Heart right ventricle (tissue), 16 donors: ENCODE measurements at regions not wholly inside any gene's neighbourhood (a gene's known extent, or its start where the extent isn't known, plus 50 kb on each side); places are given as distances from the start of the nearest gene placed in this dataset.

Experiments used
- ATAC-seq, 8 donors: fragments of 200-7000 bp; cut with Tn5 transposase; one replicate each; pipeline ENCODE4 v1.9.1; 2020; ENCODE audit warnings: mild to moderate bottlenecking in 8 of 8, moderate library complexity in 8 of 8, moderate number of reproducible peaks in 1 of 8
- DNase-seq, 2 donors: peaks; one replicate each; pipeline ENCODE4 v3.0.0-alpha.2; 2020
- H3K27ac ChIP-seq, 10 donors: fragments of 200-600 bp; sonication (generic) in 2 of 10; one replicate each; pipeline versions ENCODE4 v1.5.0 to v1.8.0; 2020 to 2022; ENCODE audit warnings: mild to moderate bottlenecking in 3 of 10
- H3K27me3 ChIP-seq, 7 donors: fragments of 200-600 bp; one replicate each; pipeline ENCODE4 v1.8.0; 2021 to 2022; ENCODE audit warnings: mild to moderate bottlenecking in 2 of 7
- H3K36me3 ChIP-seq, 9 donors: fragments of 200-600 bp; sonication (generic) in 1 of 9; one replicate each; pipeline versions ENCODE4 v1.5.0 to v1.8.0; 2020 to 2022; ENCODE audit warnings: mild to moderate bottlenecking in 2 of 9
- H3K4me1 ChIP-seq, 9 donors: fragments of 200-600 bp; sonication (generic) in 1 of 9; one replicate each; pipeline versions ENCODE4 v1.5.0 to v1.8.0; 2020 to 2022; ENCODE audit warnings: mild to moderate bottlenecking in 4 of 9
- H3K4me3 ChIP-seq, 10 donors: fragments of 200-600 bp; sonication (generic) in 2 of 10; one replicate each; pipeline versions ENCODE4 v1.5.0 to v1.8.0; 2020 to 2022; ENCODE audit warnings: mild to moderate bottlenecking in 7 of 10, moderate library complexity in 2 of 10
- H3K9me3 ChIP-seq, 11 donors: fragments of 200-600 bp in 10 of 11; sonication (generic) in 2 of 11; one replicate each; pipeline versions ENCODE4 v1.5.0 to v1.8.0; 2013 to 2022; ENCODE audit warnings: mild to moderate bottlenecking in 2 of 11, control low read depth in 1 of 11, moderate library complexity in 1 of 11
- CTCF ChIP-seq, 9 donors: fragments of 200-600 bp; sonication (generic) in 2 of 9; IDR thresholded peaks; one replicate each; pipeline versions ENCODE4 v1.5.0 to v1.8.0; 2021 to 2022; ENCODE audit warnings: antibody characterized with exemption in 9 of 9, mild to moderate bottlenecking in 5 of 9, moderate library complexity in 1 of 9
- WGBS, 2 donors: extraction: QIAGEN DNeasy Blood & Tissue Kit; methylation state at CpG; one replicate each; pipeline ENCODE4 v1.1.7; 2013; ENCODE audit warnings: inconsistent platforms in 1 of 2; 5-methylcytosine and 5-hydroxymethylcytosine counted together
- intact Hi-C, 10 donors: fragments of 100-400 bp; cut with DNase I; formaldehyde crosslinking; loops; one replicate each; pipeline versions ENCODE4 v1.11.1 to v1.14.2; 2022
- donor health status: Arrhythmogenic right ventricular cardiomyopathy.
- donor health status: ischemic (EF 13 %, LVEDD 7.1; RV severe dilation, severe dysfunction).
- donor health status: healthy with polysubstance abuse.
- donor health status: DM: no; HTN: yes; CAD: no.
- donor health status: DM: no; HTN: no; CAD: no.
- donor health status: ischemic (EF 25% LVEDD 6.9; RV normal size, moderate dysfunction).
- donor health status: ischemic (EF 25% LVEDD 5.7; RV mildly dilated, moderate dysfunction).
- donor health status: healthy.
- donor health status: DM: yes; HTN: yes; CAD: no.
- donor health status: Ischemic cardiomyopathy.
- donor health status: ischemic (EF 35%, LVEDD 5.7; RV mildly dilated, moderate dysfunction).
- donor health status: nonischemic (EF 11% LVEDD 7.7; RV severe dilation, severe dysfunction).
- donor health status: DM: yes; HTN: yes; CAD: no.
- donor health status: PGD.
- donor health status: ischemic (EF 29% LVEDD 5.4; RV normal size, mild dysfunction).
- donor health status: nonischemic (EF 23%, LVEDD 6.1; RV moderate dilation, normal function).

GRCh38 chr14:26328791-26329190 lies 269.0 kb downstream of the NOVA1 start:
- H3K36me3 ChIP-seq = no peaks in the 10 kb centered on the region
- no peaks in the 10 kb centered on the region for H3K4me1 ChIP-seq
- H3K9me3 ChIP-seq = no peaks in the 10 kb centered on the region
- no peak for TF ChIP-seq CTCF (IDR thresholded peaks at IDR 0.05)
- DNase-seq (no peak), ATAC-seq (no peak)
- H3K4me3 ChIP-seq = no peak overlapping the region
- H3K27ac ChIP-seq = no peak overlapping the region
- intact Hi-C loops = no loop called here
- H3K27me3 ChIP-seq = no peaks in the 10 kb centered on the region

- Histone ChIP-seq H3K4me1 (no peaks in the 10 kb centered on the region), H3K4me3 (no peak overlapping the region), H3K27ac (no peak overlapping the region), H3K9me3 (no peaks in the 10 kb centered on the region), H3K27me3 (no peaks in the 10 kb centered on the region), H3K36me3 (no peaks in the 10 kb centered on the region)
- no peak for DNase-seq
- WGBS, 2 donors = 32 to 40% methylated on average over 5 of the region's 5 CpGs
- no peak for ATAC-seq
- TF ChIP-seq CTCF (IDR thresholded peaks at IDR 0.05) = no peak
- intact Hi-C loops = no loop called here
These were observed 274.0 kb downstream of the NOVA1 start for GRCh38 chr14:26323869-26324268.

- Histone ChIP-seq H3K4me3 (no peak overlapping the region), H3K9me3 (peaks cover 0 to 15% (median 0%) of the 10 kb centered on the region in 11 donors), H3K27me3 (no peaks in the 10 kb centered on the region), H3K4me1 (no peaks in the 10 kb centered on the region), H3K27ac (no peak overlapping the region), H3K36me3 (no peaks in the 10 kb centered on the region)
- ATAC-seq = no peak
- no peak for DNase-seq
- intact Hi-C loops = no loop called here
- no peak for TF ChIP-seq CTCF (IDR thresholded peaks at IDR 0.05)
- 84 to 92% methylated on average over 2 of the region's 2 CpGs for WGBS, 2 donors
These were observed 276.9 kb downstream of the NOVA1 start for GRCh38 chr14:26320886-26321285.

- DNase-seq = no peak
- H3K9me3 ChIP-seq = peaks cover 0 to 16% (median 0%) of the 10 kb centered on the region in 11 donors
- intact Hi-C loops = no loop called here
- ATAC-seq = no peak
- no peak for TF ChIP-seq CTCF (IDR thresholded peaks at IDR 0.05)
- no peaks in the 10 kb centered on the region for H3K4me1 ChIP-seq
- no peaks in the 10 kb centered on the region for H3K36me3 ChIP-seq
- H3K4me3 ChIP-seq = no peak overlapping the region
- H3K27me3 ChIP-seq = no peaks in the 10 kb centered on the region
- 80 to 83% methylated on average over 5 of the region's 5 CpGs for WGBS, 2 donors
- no peak overlapping the region for H3K27ac ChIP-seq
These were observed 278.5 kb downstream of the NOVA1 start for GRCh38 chr14:26319139-26319864.
